Stimulated activated CD4-positive, alpha-beta T cell treated with anti-CD3 and anti-CD28 coated beads, TNF-alpha, amount 100 ng/mL, for 48 hours (primary cell): ENCODE measurements at regions not wholly inside any gene's neighbourhood (a gene's known extent, or its start where the extent isn't known, plus 50 kb on each side); places are given as distances from the start of the nearest gene placed in this dataset.
"Not testable (repeated sequence)": the region's sequence is repeated elsewhere in the genome, so short reads cannot be mapped to it uniquely, and the experiment has no call there.

Experiments used
- DNase-seq, 3 donors: peaks; one replicate each; pipeline ENCODE4 v3.0.0-alpha.2; 2020; ENCODE audit warnings: low read depth in 3 of 3

GRCh38 chr13:50130123-50130946 is 115.1 kb downstream of the KCNRG start:
- DNase-seq, result no peak

- DNase-seq, result no peak
Measured at GRCh38 chr13:50131920-50132903, 117.0 kb downstream of the KCNRG start.

- no peak for DNase-seq
Measured at GRCh38 chr13:50132904-50133357, 117.7 kb downstream of the KCNRG start.

GRCh38 chr13:50133358-50133953 is 118.2 kb downstream of the KCNRG start:
- DNase-seq, result no peak

GRCh38 chr13:50136226-50136625 is 121.0 kb downstream of the KCNRG start:
- no peak for DNase-seq

GRCh38 chr13:50136678-50137077 is 121.4 kb downstream of the KCNRG start:
- DNase-seq, result no peak

GRCh38 chr13:50139435-50139934 is 124.2 kb downstream of the KCNRG start:
- not testable (repeated sequence) for DNase-seq

- no peak for DNase-seq
Measured at GRCh38 chr13:50140153-50140552, 124.9 kb downstream of the KCNRG start.

- no peak for DNase-seq
Measured at GRCh38 chr13:50140581-50141374, 125.5 kb downstream of the KCNRG start.

GRCh38 chr13:50141375-50141975 is 126.2 kb downstream of the KCNRG start:
- DNase-seq, result no peak

- no peak for DNase-seq
Measured at GRCh38 chr13:50144246-50145160, 129.3 kb downstream of the KCNRG start.

- DNase-seq, result no peak
Measured at GRCh38 chr13:50149214-50149613, 134.0 kb downstream of the KCNRG start.

GRCh38 chr13:50149932-50150331 is 134.7 kb downstream of the KCNRG start:
- no peak for DNase-seq

GRCh38 chr13:50152224-50152623 is 137.0 kb downstream of the KCNRG start:
- no peak for DNase-seq

GRCh38 chr13:50152655-50153309 is 137.5 kb downstream of the KCNRG start:
- DNase-seq, result no peak

- no peak for DNase-seq
Measured at GRCh38 chr13:50153401-50153800, 138.2 kb downstream of the KCNRG start.

GRCh38 chr13:50153876-50154275 is 138.6 kb downstream of the KCNRG start:
- DNase-seq, result no peak

- no peak for DNase-seq
Measured at GRCh38 chr13:50154697-50155096, 139.5 kb downstream of the KCNRG start.

- no peak for DNase-seq
Measured at GRCh38 chr13:50156140-50156539, 140.9 kb downstream of the KCNRG start.
